HCT116 (cell line): ENCODE measurements at regions not wholly inside any gene's neighbourhood (a gene's known extent, or its start where the extent isn't known, plus 50 kb on each side); places are given as distances from the start of the nearest gene placed in this dataset.

ENCODE experiments used
- ATAC-seq: fragments of 200-7000 bp; cut with Tn5 transposase; 2 replicates; pipeline ENCODE4 v1.9.1; 2020; ENCODE audit warnings: mild to moderate bottlenecking, moderate library complexity
- BruUV-seq: library from RNA; stranded (reverse); fragments of 400-500 nt; replicated peaks from 2 replicates; lab custom pipeline; 2021; lab: Mats Ljungman, UMichigan
- CTCF ChIA-PET: fragments of 300-600 bp; sonication (Branson Sonifier 250); formaldehyde crosslinking; loops from one replicate; lab custom pipeline; 2021; ENCODE audit warnings: antibody characterized with exemption; lab: Charles Lee
- POLR2A ChIA-PET: fragments of 300-600, 350-600 bp; sonication (Branson Sonifier 250); formaldehyde crosslinking; loops from one replicate; lab custom pipeline; 2021; ENCODE audit warnings: antibody characterized with exemption; lab: Charles Lee
- RAD21 ChIA-PET, 2 experiments: fragments of 300-600 bp; sonication (Branson Sonifier 250); formaldehyde crosslinking; loops; one replicate each; lab custom pipeline; 2023; ENCODE audit warnings: low total read pairs in 2 of 2; ENCODE audit not compliant: uncharacterized antibody in 2 of 2, unreplicated experiment in 2 of 2, low non-redundant PET in 1 of 2; lab: Charles Lee
- DNase-seq: peaks from one replicate; pipeline ENCODE4 v3.0.0-alpha.2; 2010; ENCODE audit warnings: low read depth, low spot score
- H2AFZ ChIP-seq: fragments of 200-600 bp; shearing (Covaris generic), sonication (generic); 2 replicates; pipeline ENCODE4 v1.6.1; 2017; ENCODE audit warnings: low read depth, mixed run types, mixed read lengths, antibody characterized with exemption, low read length; ENCODE audit not compliant: poor library complexity, severe bottlenecking
- H3K27ac ChIP-seq: 2 replicates; pipeline ENCODE4 v1.5.1; 2012; ENCODE audit warnings: low read depth, low read length
- H3K27me3 ChIP-seq: fragments of 200-600 bp; sonication (generic); 2 replicates; pipeline ENCODE4 v1.6.1; 2016; ENCODE audit warnings: mixed run types, low read length, mixed read lengths; ENCODE audit not compliant: insufficient read depth
- H3K36me3 ChIP-seq, 2 experiments: fragments of 200-500 bp in 1 of 2; fragments of 200-600 bp in 1 of 2; sonication (Bioruptor generic) in 1 of 2; sonication (generic) in 1 of 2; 2 replicates each; pipeline versions ENCODE4 v1.5.1 to v1.6.1; 2014 to 2016; ENCODE audit warnings: low read length in 2 of 2, inconsistent platforms in 1 of 2, mixed read lengths in 1 of 2, mixed run types in 1 of 2; ENCODE audit not compliant: insufficient read depth in 2 of 2, control insufficient read depth in 1 of 2
- H3K4me1 ChIP-seq, 2 experiments: fragments of 200-600 bp in 1 of 2; sonication (generic) in 1 of 2; 2 replicates each; pipeline versions ENCODE4 v1.5.1 to v1.6.1; 2012 to 2017; ENCODE audit warnings: low read length in 2 of 2, inconsistent platforms in 1 of 2, mild to moderate bottlenecking in 1 of 2, mixed read lengths in 1 of 2, mixed run types in 1 of 2, moderate library complexity in 1 of 2; ENCODE audit not compliant: insufficient read depth in 2 of 2, control insufficient read depth in 1 of 2
- H3K4me2 ChIP-seq: fragments of 200-600 bp; sonication (generic); 2 replicates; pipeline ENCODE4 v1.6.1; 2017; ENCODE audit warnings: mixed run types, low read length, mixed read lengths
- H3K4me3 ChIP-seq, 2 experiments: fragments of 200-600 bp in 1 of 2; sonication (generic) in 1 of 2; replicated peaks in 1 of 2; 2 replicates each; pipeline ENCODE4 v1.5.1; 2011 to 2016; ENCODE audit warnings: low read length in 2 of 2, control low read depth in 1 of 2, low read depth in 1 of 2, mild to moderate bottlenecking in 1 of 2, mixed read lengths in 1 of 2, mixed run types in 1 of 2
- H3K79me2 ChIP-seq: fragments of 200-600 bp; sonication (generic); 2 replicates; pipeline ENCODE4 v1.6.1; 2017; ENCODE audit warnings: mild to moderate bottlenecking, mixed run types, low read length, moderate library complexity, mixed read lengths; ENCODE audit not compliant: insufficient read depth
- H3K9ac ChIP-seq: fragments of 200-600 bp; sonication (generic); 2 replicates; pipeline ENCODE4 v1.6.1; 2016; ENCODE audit warnings: low read length, mixed read lengths
- H3K9me2 ChIP-seq: fragments of 200-600 bp; sonication (generic), shearing (Covaris generic); 2 replicates; pipeline ENCODE4 v1.6.1; 2017; ENCODE audit warnings: mixed run types, mild to moderate bottlenecking, moderate library complexity; ENCODE audit not compliant: insufficient read depth
- H3K9me3 ChIP-seq, 2 experiments: fragments of 200-500 bp in 1 of 2; fragments of 200-600 bp in 1 of 2; sonication (Bioruptor generic) in 1 of 2; sonication (generic) in 1 of 2; 2 replicates each; pipeline ENCODE4 v1.6.1; 2014 to 2017; ENCODE audit warnings: low read length in 2 of 2, mixed read lengths in 2 of 2, inconsistent platforms in 1 of 2, low read depth in 1 of 2, mild to moderate bottlenecking in 1 of 2, mixed run types in 1 of 2, moderate library complexity in 1 of 2; ENCODE audit not compliant: control insufficient read depth in 1 of 2, insufficient read depth in 1 of 2
- H4K20me1 ChIP-seq: fragments of 200-600 bp; sonication (generic), shearing (Covaris generic); 2 replicates; pipeline ENCODE4 v1.6.1; 2017; ENCODE audit warnings: mixed run types, mild to moderate bottlenecking, moderate library complexity; ENCODE audit not compliant: insufficient read depth
- CBX3 ChIP-seq: IDR thresholded peaks from 2 replicates; pipeline ENCODE4 v1.6.1; 2012; ENCODE audit warnings: low read depth
- CEBPB ChIP-seq: IDR thresholded peaks from 2 replicates; pipeline ENCODE4 v1.6.1; 2012; ENCODE audit warnings: low read depth
- EGR1 ChIP-seq: IDR thresholded peaks from 2 replicates; pipeline ENCODE4 v1.6.1; 2012; ENCODE audit warnings: low read depth
- ELF1 ChIP-seq: IDR thresholded peaks from 2 replicates; pipeline ENCODE4 v1.6.1; 2012; ENCODE audit warnings: low read depth, borderline replicate concordance
- FOSL1 ChIP-seq: IDR thresholded peaks from 2 replicates; pipeline ENCODE4 v1.6.1; 2012; ENCODE audit warnings: low read depth
- JUND ChIP-seq: IDR thresholded peaks from 2 replicates; pipeline ENCODE4 v1.6.1; 2012
- MAX ChIP-seq: IDR thresholded peaks from 2 replicates; pipeline ENCODE4 v1.6.1; 2012
- POLR2A ChIP-seq: IDR thresholded peaks from 2 replicates; pipeline ENCODE4 v1.7.0; 2011; ENCODE audit warnings: borderline replicate concordance; ENCODE audit not compliant: insufficient read depth, insufficient read length; ENCODE audit errors: extremely low read depth
- RAD21 ChIP-seq: IDR thresholded peaks from 2 replicates; pipeline ENCODE4 v1.6.1; 2012; ENCODE audit warnings: low read depth, mild to moderate bottlenecking
- SIN3A ChIP-seq: IDR thresholded peaks from 2 replicates; pipeline ENCODE4 v1.6.1; 2012; ENCODE audit warnings: low read depth
- SP1 ChIP-seq: IDR thresholded peaks from 2 replicates; pipeline ENCODE4 v1.6.1; 2012; ENCODE audit warnings: low read depth
- SRF ChIP-seq: IDR thresholded peaks from 2 replicates; pipeline ENCODE4 v1.6.1; 2012; ENCODE audit warnings: low read depth
- TCF7L2 ChIP-seq: IDR thresholded peaks from 2 replicates; pipeline ENCODE4 v1.7.0; 2011; ENCODE audit warnings: borderline replicate concordance, inconsistent platforms; ENCODE audit not compliant: insufficient read depth, insufficient read length; ENCODE audit errors: extremely low read depth
- YY1 ChIP-seq: IDR thresholded peaks from 2 replicates; pipeline ENCODE4 v1.6.1; 2011; ENCODE audit warnings: low read length, low read depth, moderate library complexity, mild to moderate bottlenecking; ENCODE audit not compliant: insufficient replicate concordance; ENCODE audit errors: extremely low read depth
- ZFX ChIP-seq: fragments of 450-650 bp; IDR thresholded peaks from 2 replicates; pipeline ENCODE4 v1.6.1; 2017
- ZNF274 ChIP-seq: fragments of 200-500 bp; sonication (Bioruptor generic); IDR thresholded peaks from 2 replicates; pipeline ENCODE4 v1.6.1; 2014; ENCODE audit warnings: mild to moderate bottlenecking, low read depth, low read length, inconsistent platforms
- intact Hi-C: fragments of 100-400 bp; cut with micrococcal nuclease; formaldehyde crosslinking; loops from 2 replicates; pipeline ENCODE4 v1.10.0; 2022
- TF ChIP-seq, protein P1 (sequence below), 3 experiments: fragments of 200-600 bp in 1 of 3; sonication (generic) in 1 of 3; IDR thresholded peaks in 2 of 3; conservative IDR thresholded peaks in 1 of 3; 2 replicates each; pipeline ENCODE4 v1.5.1; 2012 to 2017; ENCODE audit warnings: low read depth in 2 of 3, low read length in 2 of 3, antibody characterized with exemption in 1 of 3, borderline replicate concordance in 1 of 3, control low read depth in 1 of 3, mild to moderate bottlenecking in 1 of 3, mixed read lengths in 1 of 3, mixed run types in 1 of 3, moderate library complexity in 1 of 3; ENCODE audit not compliant: insufficient read depth in 1 of 3
- TF ChIP-seq, protein P2 (sequence below): IDR thresholded peaks from 2 replicates; pipeline ENCODE4 v1.6.1; 2011; ENCODE audit warnings: mild to moderate bottlenecking, low read length, moderate library complexity; ENCODE audit not compliant: insufficient replicate concordance; ENCODE audit errors: extremely low read depth
- TF ChIP-seq, protein P3 (sequence below): IDR thresholded peaks from 2 replicates; pipeline ENCODE4 v1.6.1; 2012

DNA sequence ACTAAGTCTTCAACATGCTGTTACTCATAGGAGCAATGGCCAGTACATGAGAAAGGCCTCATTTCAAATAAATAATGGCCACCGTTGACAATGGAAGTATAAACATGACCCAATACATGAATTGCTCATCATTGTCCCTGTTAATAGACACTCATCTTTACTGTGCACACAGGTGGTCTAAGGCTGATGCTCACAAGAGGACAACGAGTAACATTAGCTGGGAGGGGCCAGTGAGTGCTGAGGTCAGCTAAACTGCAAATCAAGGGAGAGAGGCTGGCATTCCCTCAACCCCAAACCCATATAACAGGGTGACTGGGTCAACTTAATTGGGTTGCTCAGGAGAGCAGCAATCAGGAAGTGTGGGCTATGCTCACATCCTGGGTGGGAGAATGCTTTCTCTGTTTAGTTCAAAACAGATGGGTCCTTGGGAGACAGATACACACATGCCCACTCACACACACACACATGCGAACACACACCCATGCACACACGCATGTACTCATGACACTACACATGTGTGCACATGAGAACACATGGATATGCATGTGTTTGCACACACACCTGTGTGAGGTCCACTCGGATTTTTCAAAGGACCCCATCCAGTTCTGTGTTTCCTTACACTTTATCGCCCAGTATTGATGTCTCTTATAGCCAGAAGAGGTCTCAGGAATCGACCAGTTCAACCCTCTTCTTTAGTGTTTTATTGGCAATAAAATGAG, 172.0 kb downstream of the INHBB start (continued):
- TF ChIP-seq, protein P1, sequence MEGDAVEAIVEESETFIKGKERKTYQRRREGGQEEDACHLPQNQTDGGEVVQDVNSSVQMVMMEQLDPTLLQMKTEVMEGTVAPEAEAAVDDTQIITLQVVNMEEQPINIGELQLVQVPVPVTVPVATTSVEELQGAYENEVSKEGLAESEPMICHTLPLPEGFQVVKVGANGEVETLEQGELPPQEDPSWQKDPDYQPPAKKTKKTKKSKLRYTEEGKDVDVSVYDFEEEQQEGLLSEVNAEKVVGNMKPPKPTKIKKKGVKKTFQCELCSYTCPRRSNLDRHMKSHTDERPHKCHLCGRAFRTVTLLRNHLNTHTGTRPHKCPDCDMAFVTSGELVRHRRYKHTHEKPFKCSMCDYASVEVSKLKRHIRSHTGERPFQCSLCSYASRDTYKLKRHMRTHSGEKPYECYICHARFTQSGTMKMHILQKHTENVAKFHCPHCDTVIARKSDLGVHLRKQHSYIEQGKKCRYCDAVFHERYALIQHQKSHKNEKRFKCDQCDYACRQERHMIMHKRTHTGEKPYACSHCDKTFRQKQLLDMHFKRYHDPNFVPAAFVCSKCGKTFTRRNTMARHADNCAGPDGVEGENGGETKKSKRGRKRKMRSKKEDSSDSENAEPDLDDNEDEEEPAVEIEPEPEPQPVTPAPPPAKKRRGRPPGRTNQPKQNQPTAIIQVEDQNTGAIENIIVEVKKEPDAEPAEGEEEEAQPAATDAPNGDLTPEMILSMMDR (IDR thresholded peaks at IDR 0.05 in 2 of 3, conservative IDR thresholded peaks at IDR 0.05 in 1 of 3; ENCODE audit: borderline replicate concordance in 1 of 3, insufficient read depth in 1 of 3, low read depth in 2 of 3, low read length in 2 of 3), result no peak
- TF ChIP-seq SP1, result no peak
- no peak for TF ChIP-seq ZFX
- no peak for TF ChIP-seq CEBPB
- TF ChIP-seq RAD21, result no peak
- no peak for TF ChIP-seq ZNF274

DNA sequence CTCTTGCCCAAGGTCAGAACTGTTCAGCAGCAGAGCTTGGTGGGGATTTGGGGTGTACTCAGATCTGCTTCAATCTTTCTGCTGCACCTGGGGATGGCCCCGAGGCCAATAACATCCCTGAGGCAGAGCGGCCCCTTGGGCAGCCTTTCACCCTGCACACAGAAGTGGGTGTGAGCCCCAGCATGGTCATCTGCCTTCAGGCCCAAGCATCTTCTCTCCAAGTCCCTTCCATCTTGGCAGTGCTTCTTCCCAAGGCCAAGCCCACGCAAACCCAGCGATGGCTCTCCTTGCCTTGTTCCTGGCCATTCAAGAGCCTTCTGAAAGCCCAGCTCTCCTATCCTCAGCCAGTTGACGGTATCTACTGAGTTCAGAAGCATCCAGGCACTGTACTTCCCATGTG, 172.9 kb downstream of the INHBB start:
- ATAC-seq (no peak), DNase-seq (no peak)
- CTCF ChIA-PET, result no interaction called here
- Histone ChIP-seq H4K20me1 (no peaks in the 10 kb centered on the region), H3K9ac (no peak overlapping the region), H3K36me3 (no peaks in the 10 kb centered on the region), H3K4me3 (no peak overlapping the region), H3K4me1 (no peaks in the 10 kb centered on the region; a peak in 1 of 4 replicates), H3K27me3 (no peaks in the 10 kb centered on the region), H3K27ac (no peak overlapping the region), H3K9me3 (no peaks in the 10 kb centered on the region), H2AFZ (no peak overlapping the region), H3K9me2 (no peaks in the 10 kb centered on the region), H3K4me2 (no peak overlapping the region), H3K79me2 (no peaks in the 10 kb centered on the region)
- intact Hi-C loops, result no loop called here
- POLR2A ChIA-PET, result no interaction called here
- RAD21 ChIA-PET, result no interaction called here
- BruUV-seq, result no TSS peak
- TF ChIP-seq YY1 (no peak), POLR2A (no peak), ZNF274 (no peak), CBX3 (no peak), FOSL1 (no peak), TCF7L2 (no peak), EGR1 (no peak), RAD21 (no peak), JUND (no peak), MAX (no peak), ZFX (no peak), SP1 (no peak), SRF (no peak), SIN3A (no peak), ELF1 (no peak)
- TF ChIP-seq, protein P1 (IDR thresholded peaks at IDR 0.05 in 2 of 3, conservative IDR thresholded peaks at IDR 0.05 in 1 of 3; ENCODE audit: borderline replicate concordance in 1 of 3, insufficient read depth in 1 of 3, low read depth in 2 of 3, low read length in 2 of 3), result no peak
- TF ChIP-seq, protein P2, sequence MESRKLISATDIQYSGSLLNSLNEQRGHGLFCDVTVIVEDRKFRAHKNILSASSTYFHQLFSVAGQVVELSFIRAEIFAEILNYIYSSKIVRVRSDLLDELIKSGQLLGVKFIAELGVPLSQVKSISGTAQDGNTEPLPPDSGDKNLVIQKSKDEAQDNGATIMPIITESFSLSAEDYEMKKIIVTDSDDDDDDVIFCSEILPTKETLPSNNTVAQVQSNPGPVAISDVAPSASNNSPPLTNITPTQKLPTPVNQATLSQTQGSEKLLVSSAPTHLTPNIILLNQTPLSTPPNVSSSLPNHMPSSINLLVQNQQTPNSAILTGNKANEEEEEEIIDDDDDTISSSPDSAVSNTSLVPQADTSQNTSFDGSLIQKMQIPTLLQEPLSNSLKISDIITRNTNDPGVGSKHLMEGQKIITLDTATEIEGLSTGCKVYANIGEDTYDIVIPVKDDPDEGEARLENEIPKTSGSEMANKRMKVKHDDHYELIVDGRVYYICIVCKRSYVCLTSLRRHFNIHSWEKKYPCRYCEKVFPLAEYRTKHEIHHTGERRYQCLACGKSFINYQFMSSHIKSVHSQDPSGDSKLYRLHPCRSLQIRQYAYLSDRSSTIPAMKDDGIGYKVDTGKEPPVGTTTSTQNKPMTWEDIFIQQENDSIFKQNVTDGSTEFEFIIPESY, result no peak
- TF ChIP-seq, protein P3, sequence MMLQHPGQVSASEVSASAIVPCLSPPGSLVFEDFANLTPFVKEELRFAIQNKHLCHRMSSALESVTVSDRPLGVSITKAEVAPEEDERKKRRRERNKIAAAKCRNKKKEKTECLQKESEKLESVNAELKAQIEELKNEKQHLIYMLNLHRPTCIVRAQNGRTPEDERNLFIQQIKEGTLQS, result no peak
- TF ChIP-seq, all 23 proteins: peak for 0
